Medulla oblongata (tissue), 1 donor: ENCODE measurements at regions not wholly inside any gene's neighbourhood (a gene's known extent, or its start where the extent isn't known, plus 50 kb on each side); places are given as distances from the start of the nearest gene placed in this dataset.

Experiments used
- DNase-seq: peaks from one replicate; pipeline ENCODE4 v3.0.0-alpha.2; 2015; ENCODE audit errors: extremely low spot score

DNA sequence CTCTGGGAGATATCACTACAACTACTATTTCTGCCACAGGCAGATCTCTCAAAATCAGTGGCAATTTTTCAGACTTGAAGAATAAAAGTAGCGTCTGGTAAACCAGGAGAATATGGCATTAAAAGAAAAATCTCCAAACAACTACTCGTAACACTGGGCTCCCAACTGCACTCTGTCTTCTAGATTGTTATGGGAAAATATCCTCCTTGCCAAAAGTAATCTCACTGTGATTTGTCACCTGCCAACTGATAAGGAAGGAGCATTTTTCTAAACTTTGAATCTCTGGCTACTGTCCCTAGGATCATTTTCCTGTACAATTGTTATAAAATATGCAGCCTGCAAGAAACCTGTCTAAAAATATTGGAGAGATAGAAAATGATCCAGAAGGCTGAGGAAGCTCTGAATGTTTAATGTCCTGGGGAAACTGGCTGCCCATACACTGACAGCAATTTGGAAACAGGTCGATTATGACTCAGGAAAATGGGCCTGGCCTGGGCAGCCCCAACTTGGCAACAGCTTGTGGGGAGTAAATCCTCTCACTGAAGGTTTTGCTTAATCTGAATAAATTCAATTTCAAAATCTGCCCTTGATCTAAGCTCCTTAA lies 90.5 kb upstream of the DBX1 start:
- DNase-seq, result no peak

DNA sequence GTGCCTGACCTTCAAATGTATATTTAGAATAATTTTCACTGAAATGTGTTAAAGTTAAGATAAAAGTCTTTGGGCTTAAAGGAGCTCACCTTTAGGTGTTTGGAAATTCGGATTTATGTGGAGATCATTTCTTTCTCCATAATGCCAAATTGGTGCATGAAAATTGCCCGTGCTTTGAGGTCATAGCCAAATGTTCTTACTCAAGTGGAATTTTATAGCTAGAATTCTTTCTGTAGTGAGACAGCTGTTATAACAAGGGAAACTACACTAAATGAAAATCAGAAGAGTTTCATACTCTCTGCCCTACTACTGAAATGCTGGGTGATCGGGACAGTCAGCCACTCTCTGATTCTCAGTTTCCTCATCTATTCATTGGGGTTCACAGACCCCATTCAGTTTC lies 89.5 kb upstream of the DBX1 start:
- DNase-seq, result no peak

DNA sequence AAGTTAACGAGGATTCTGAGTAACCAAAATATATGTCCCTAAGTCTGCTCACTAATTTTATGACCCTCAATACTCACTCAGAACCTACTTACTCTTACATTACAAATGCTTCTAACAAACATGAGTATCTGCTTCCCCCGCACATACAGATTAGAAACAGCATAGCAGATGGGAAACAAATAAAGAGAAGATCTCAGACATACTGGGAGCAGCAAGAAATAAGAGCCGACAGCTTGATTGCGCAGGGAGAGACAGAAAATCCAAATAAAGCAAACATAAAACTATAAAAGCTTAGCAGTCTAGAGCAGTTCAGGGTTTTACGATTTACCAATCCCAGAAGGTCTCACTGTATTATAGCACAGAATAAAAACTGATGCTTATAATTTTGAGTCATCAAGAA lies 89.1 kb upstream of the DBX1 start:
- no peak for DNase-seq

DNA sequence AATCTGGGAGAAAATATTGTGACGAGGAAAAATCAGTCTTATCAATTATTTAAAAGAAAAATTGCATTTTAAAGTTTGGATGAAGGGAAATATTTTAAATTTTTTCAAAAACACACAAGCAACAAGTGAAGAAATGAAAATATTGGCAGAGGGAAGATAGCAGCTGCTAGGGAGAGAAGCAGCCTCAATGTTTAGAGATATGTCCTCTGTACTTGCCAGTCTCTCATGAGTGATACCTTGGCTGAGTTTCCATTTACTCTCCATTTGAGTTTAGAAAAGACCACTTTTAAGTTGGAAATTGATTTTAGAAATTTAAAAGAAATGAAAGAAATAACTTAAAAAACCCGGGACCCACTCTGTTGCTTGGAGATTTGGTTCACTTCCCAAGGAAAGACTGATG lies 88.6 kb upstream of the DBX1 start:
- DNase-seq, result no peak

DNA sequence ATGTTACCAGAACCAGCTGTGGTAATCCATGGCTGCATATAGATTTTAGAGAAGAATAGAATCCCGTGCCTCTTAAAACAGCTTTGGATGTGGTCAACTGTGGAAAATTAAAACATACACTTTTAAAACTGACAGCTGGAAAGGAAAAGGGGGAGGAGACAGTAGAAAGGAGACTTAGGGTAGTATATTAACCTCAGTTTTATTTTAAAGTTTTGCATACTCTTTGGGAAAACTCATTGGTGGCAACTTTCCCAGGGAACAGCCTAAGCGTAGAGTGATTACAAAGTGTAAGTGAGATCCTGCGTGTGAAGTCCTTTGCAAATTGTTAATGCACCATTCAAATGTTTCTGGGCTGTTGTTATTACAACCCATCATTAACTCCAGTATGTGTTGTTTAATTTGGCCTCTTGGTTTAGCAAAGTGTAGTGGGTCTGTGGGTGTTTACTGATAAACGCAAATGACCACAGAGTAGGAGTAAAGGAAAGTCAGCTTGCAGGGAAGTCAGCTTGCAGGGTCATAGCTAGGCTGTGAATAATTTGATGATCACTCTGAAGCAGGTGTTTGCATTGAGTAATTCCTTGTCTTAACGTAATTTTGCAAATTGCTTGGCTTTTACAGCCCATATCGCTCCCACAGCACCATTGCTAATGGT lies 88.0 kb upstream of the DBX1 start:
- DNase-seq, result no peak

DNA sequence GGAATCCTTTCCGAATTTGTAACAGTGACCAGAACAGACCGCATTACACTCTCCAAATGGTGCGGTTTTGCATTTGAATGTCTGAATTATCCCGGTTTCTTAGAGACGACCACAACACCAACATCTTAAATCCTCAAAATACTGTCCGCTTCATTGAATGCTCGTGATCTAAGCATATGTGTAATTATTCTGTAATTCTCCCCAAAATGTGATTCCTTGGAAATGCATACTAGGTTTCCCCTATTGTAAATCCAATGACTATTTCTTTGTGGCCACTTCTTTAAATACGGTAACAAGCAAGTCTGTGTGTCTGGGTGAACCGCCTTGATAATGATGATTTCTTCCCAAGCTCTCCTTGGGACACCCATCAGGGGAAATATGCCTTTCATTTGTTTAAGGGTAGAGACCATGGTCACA lies 87.3 kb upstream of the DBX1 start:
- DNase-seq, result no peak

DNA sequence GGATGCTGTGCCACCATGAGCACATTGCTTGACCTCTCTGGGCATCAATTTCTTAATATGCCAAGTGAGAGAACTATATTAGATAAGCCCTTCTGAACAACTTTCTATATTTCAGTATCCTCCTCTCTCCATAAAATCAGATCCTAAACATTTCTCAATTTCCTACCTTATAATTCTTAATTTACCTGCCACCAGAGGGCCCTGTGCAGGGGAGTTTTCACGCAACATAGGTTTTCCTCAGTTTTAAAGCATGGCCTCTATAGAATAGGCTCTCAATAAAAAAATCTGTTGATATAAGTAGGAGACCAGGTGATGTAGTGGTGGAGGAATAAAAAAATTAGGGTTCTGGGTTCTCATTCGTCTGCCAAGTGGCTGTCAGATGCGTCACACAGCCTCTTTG lies 83.7 kb upstream of the DBX1 start:
- DNase-seq, result no peak

DNA sequence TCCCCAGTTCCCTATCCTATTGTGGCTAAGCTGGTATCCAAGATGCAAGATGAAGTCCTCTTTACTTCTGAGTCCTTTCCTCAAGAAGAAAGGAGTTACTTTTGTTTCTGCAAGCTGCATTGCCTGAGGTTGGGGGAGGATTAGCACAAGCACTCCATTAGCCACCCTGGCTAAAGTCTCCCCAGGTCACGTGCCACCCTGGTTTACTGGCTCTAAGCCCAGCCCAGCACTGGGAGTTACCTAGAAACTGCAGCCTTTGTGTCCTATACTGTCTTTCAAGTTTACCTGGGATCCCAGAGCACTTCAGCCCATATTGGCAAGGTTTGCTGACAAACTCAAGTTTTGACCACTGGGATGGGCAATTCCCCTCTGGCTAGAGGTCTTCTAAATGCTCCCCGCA lies 78.4 kb upstream of the DBX1 start:
- peak; percentile 35 for DNase-seq

DNA sequence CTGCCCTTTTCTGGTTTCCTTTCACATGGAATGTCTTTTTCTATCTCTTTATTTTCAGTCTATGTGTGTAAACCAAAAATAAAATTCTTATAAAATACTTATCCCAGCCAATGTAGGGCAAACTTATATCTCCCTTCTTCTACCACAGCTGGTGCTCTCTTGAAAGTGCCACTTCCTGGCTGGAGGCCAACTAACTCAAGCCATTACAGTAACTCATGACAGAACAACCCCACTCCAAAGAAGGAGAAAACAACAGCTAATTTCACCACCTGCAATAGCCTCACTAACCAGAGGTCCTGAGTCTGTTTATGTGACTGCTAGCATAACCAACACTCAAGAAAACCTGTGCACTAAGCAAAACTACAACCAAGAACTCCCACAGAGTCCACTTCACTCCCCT lies 74.9 kb upstream of the DBX1 start:
- no peak for DNase-seq

DNA sequence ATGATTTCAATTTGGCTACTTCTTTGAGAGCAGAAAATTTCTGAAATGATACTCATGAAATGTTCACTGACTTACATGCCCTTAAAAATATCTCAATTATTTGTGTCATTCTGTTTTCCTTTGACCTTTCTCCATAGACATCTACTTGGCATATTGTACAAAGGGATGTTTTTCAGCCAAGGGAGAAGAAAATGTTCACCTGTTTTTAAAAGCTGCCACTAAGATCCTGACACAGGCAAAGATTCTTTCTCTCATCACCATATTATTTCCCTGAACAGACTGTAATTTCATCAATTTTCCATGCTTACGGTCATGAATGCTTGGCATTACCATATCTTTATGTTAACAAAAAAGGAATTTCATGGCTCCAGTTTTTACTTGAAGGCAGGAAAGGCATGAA lies 67.4 kb upstream of the DBX1 start:
- DNase-seq, result no peak

DNA sequence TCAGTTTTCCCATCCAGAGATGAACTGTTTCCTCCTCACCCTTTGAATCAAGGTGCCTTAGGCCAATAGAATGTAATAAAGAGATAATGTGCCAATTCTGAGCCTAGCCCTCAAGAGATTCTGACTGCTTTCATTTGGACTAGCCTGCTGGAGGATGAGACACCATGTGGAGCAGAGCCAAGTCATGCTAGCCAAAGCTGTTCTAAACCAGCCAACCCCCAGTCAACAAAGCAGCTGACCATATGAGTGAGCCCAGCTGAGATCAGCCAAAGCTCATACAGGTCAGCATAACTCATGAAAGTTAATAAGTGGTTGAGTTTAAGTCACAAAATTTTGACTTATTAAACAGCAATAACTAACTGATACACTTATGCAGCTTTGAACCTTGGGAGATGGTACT lies 66.7 kb upstream of the DBX1 start:
- peak; percentile 34 for DNase-seq

DNA sequence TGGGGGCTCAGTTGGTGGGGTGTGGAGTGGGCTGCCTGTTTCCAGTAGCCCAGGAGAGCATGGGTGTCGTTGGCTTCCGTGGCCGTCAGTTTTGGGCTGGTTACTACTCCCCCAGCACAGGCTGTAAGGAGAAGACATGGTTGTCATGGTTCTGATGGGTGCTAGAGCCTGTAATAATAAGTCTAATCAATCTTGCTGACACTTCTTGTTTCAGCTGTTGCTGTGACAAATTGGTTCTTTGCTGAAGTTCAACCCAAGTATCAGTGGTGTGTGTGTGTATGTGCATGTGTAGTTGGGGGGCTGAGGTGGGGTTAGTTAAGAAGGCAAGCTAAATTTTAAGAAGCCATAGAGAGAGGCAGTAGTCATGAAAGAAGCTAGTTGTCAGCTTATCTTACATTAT lies 61.3 kb upstream of the DBX1 start:
- no peak for DNase-seq

DNA sequence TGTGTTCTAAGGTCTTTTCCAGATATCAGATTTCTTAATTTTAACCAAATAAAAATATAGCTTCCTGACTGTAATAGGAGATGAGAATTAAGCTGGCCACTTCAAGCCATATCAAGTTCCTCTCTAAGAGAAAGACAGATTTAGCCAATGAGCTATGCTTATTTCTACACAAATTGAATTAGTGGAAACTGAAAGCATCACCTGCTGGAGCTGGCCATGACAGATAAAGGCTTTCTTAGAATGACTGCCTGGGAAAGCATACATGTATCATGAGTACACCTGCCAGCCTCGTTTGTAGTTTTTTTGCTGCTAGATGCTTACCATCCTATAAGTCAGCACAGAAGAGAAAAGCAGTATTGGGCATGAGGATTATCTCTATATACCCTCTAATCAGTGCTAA lies 53.5 kb upstream of the DBX1 start:
- no peak for DNase-seq

DNA sequence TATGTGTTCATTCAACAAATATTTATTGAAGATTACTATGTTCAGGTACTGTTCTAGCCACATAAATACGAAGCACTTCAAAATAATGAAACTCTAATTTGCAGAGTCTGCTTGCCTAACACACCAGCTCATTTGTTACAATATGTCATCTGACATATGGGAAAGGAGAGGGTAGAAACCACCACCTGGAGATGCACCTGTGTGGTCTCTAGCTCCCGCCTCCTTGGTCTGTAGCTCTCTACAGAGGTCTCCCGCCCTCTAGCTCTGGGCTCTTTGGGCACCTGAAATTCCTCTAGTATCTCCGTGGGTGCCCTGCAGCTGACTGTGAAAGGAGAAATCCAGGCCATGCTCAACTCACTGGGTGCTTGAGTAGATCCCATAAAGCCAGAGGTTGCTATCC lies 51.4 kb upstream of the DBX1 start:
- DNase-seq, result no peak
